H1 (cell line): ENCODE measurements at regions not wholly inside any gene's neighbourhood (a gene's known extent, or its start where the extent isn't known, plus 50 kb on each side); places are given as distances from the start of the nearest gene placed in this dataset.

ENCODE experiments used
- CTCF ChIA-PET: fragments of 300-600 bp; sonication (Branson Sonifier 250); formaldehyde crosslinking; loops from one replicate; lab custom pipeline; 2021; ENCODE audit not compliant: partially characterized antibody; lab: Charles Lee
- POLR2A ChIA-PET: fragments of 300-600 bp; sonication (Branson Sonifier 250); formaldehyde crosslinking; loops from one replicate; lab custom pipeline; 2021; ENCODE audit warnings: inconsistent platforms; ENCODE audit not compliant: partially characterized antibody; lab: Charles Lee
- DNase-seq, 2 experiments: peaks; one replicate each; pipeline versions ENCODE4 v3.0.0 to v3.0.0-alpha.2; 2010 to 2022; ENCODE audit warnings: low spot score in 2 of 2, low read depth in 1 of 2, mixed read lengths in 1 of 2
- FAIRE-seq: peaks from 2 replicates; lab custom pipeline; 2011; peaks lifted over from hg19 to GRCh38; lab: Jason Lieb, UNC
- H2AFZ ChIP-seq: 2 replicates; pipeline ENCODE4 v1.8.1; 2012; ENCODE audit warnings: low read length, inconsistent platforms
- H2AK5ac ChIP-seq: 2 replicates; pipeline ENCODE4 v1.6.1; 2013; ENCODE audit warnings: low read depth, low read length
- H2BK120ac ChIP-seq: replicated peaks from 2 replicates; pipeline ENCODE3; 2013; ENCODE audit warnings: low read depth, low read length, inconsistent platforms
- H2BK12ac ChIP-seq: 2 replicates; pipeline ENCODE4 v1.6.1; 2013; ENCODE audit warnings: low read depth, low read length
- H2BK15ac ChIP-seq: 2 replicates; pipeline ENCODE4 v1.6.1; 2013; ENCODE audit warnings: low read length
- H2BK20ac ChIP-seq: 2 replicates; pipeline ENCODE4 v1.6.1; 2013; ENCODE audit warnings: low read length
- H2BK5ac ChIP-seq: 2 replicates; pipeline ENCODE4 v1.6.1; 2013; ENCODE audit warnings: low read depth, low read length
- H3K14ac ChIP-seq: 2 replicates; pipeline ENCODE4 v1.6.1; 2013; ENCODE audit warnings: inconsistent platforms; ENCODE audit not compliant: insufficient read length
- H3K18ac ChIP-seq: 2 replicates; pipeline ENCODE4 v1.6.1; 2013; ENCODE audit warnings: low read length; ENCODE audit errors: extremely low read depth
- H3K23ac ChIP-seq: 2 replicates; pipeline ENCODE4 v1.6.1; 2013; ENCODE audit warnings: inconsistent platforms; ENCODE audit not compliant: insufficient read length
- H3K23me2 ChIP-seq: 2 replicates; pipeline ENCODE4 v1.6.1; 2013; ENCODE audit warnings: low read depth, low read length
- H3K27ac ChIP-seq: 2 replicates; pipeline ENCODE4 v1.6.1; 2011; ENCODE audit warnings: low read depth, low read length, inconsistent platforms
- H3K27me3 ChIP-seq, 4 experiments: replicated peaks in 1 of 4; 1 replicate in 1 of 4; 2 replicates in 3 of 4; pipeline versions ENCODE4 v1.6.1 to v1.8.1; 2011 to 2013; ENCODE audit warnings: low read length in 3 of 4, mild to moderate bottlenecking in 3 of 4, inconsistent platforms in 2 of 4, mixed read lengths in 2 of 4, moderate library complexity in 1 of 4; ENCODE audit not compliant: control insufficient read depth in 3 of 4, insufficient read depth in 3 of 4; ENCODE audit errors: extremely low read depth in 1 of 4
- H3K36me3 ChIP-seq, 4 experiments: 2 replicates each; pipeline versions ENCODE4 v1.6.1 to v1.8.1; 2011 to 2013; ENCODE audit warnings: mild to moderate bottlenecking in 4 of 4, low read length in 3 of 4, moderate library complexity in 2 of 4, control low read depth in 1 of 4, inconsistent platforms in 1 of 4; ENCODE audit not compliant: insufficient read depth in 4 of 4, control insufficient read depth in 2 of 4
- H3K4ac ChIP-seq: replicated peaks from 2 replicates; pipeline ENCODE3; 2013; ENCODE audit warnings: low read length, low read depth, mixed read lengths, inconsistent platforms; ENCODE audit not compliant: insufficient read length
- H3K4me1 ChIP-seq, 4 experiments: replicated peaks in 1 of 4; 1 replicate in 1 of 4; 2 replicates in 3 of 4; pipeline versions ENCODE4 v1.6.1 to v1.8.1; 2011 to 2013; ENCODE audit warnings: low read length in 3 of 4, inconsistent platforms in 2 of 4, mixed read lengths in 1 of 4; ENCODE audit not compliant: insufficient read depth in 4 of 4, control insufficient read depth in 3 of 4
- H3K4me2 ChIP-seq, 2 experiments: 2 replicates each; pipeline versions ENCODE4 v1.6.1 to v1.8.1; 2011 to 2013; ENCODE audit warnings: low read depth in 2 of 2, low read length in 2 of 2, control low read depth in 1 of 2, inconsistent platforms in 1 of 2, mild to moderate bottlenecking in 1 of 2; ENCODE audit not compliant: insufficient read depth in 1 of 2
- H3K4me3 ChIP-seq, 4 experiments: fragments of 200-600, 300-600 bp in 1 of 4; sonication (generic), shearing (Covaris generic), sonication (Bioruptor Twin) in 1 of 4; 2 replicates each; pipeline versions ENCODE4 v1.5.1 to v1.8.1; 2011 to 2016; ENCODE audit warnings: low read length in 4 of 4, low read depth in 3 of 4, control low read depth in 2 of 4, inconsistent platforms in 2 of 4, mild to moderate bottlenecking in 2 of 4, mixed read lengths in 1 of 4, moderate library complexity in 1 of 4; ENCODE audit not compliant: insufficient read depth in 2 of 4; ENCODE audit errors: extremely low read depth in 1 of 4
- H3K56ac ChIP-seq: replicated peaks from 2 replicates; pipeline ENCODE3; 2013; ENCODE audit warnings: low read depth, mild to moderate bottlenecking, mixed read lengths, low read length, inconsistent platforms; ENCODE audit not compliant: insufficient read length
- H3K79me1 ChIP-seq: 2 replicates; pipeline ENCODE4 v1.6.1; 2013; ENCODE audit warnings: low read depth, low read length, control low read depth
- H3K79me2 ChIP-seq, 2 experiments: 2 replicates each; pipeline versions ENCODE4 v1.6.1 to v1.8.1; 2012 to 2013; ENCODE audit warnings: low read length in 2 of 2, mild to moderate bottlenecking in 2 of 2, inconsistent platforms in 1 of 2; ENCODE audit not compliant: insufficient read depth in 2 of 2, control insufficient read depth in 1 of 2
- H3K9ac ChIP-seq, 4 experiments: replicated peaks in 1 of 4; 1 replicate in 1 of 4; 2 replicates in 3 of 4; pipeline versions ENCODE4 v1.6.1 to v1.8.1; 2011 to 2013; ENCODE audit warnings: low read depth in 3 of 4, low read length in 3 of 4, control low read depth in 2 of 4, mild to moderate bottlenecking in 2 of 4, moderate library complexity in 2 of 4, inconsistent platforms in 1 of 4; ENCODE audit errors: extremely low read depth in 1 of 4
- H3K9me3 ChIP-seq, 2 experiments: 2 replicates each; pipeline versions ENCODE4 v1.6.1 to v1.8.1; 2012 to 2013; ENCODE audit warnings: mild to moderate bottlenecking in 2 of 2, moderate library complexity in 2 of 2, control low read depth in 1 of 2, inconsistent platforms in 1 of 2, low read depth in 1 of 2, low read length in 1 of 2, mixed read lengths in 1 of 2; ENCODE audit not compliant: insufficient read depth in 2 of 2
- H4K20me1 ChIP-seq, 2 experiments: replicated peaks in 1 of 2; 2 replicates each; pipeline versions ENCODE3 to v1.8.1; 2011 to 2013; ENCODE audit warnings: inconsistent platforms in 2 of 2, low read length in 2 of 2, mild to moderate bottlenecking in 1 of 2; ENCODE audit not compliant: insufficient read depth in 2 of 2, control insufficient read depth in 1 of 2
- H4K5ac ChIP-seq: 2 replicates; pipeline ENCODE4 v1.6.1; 2013; ENCODE audit warnings: low read length, low read depth, mixed read lengths, inconsistent platforms; ENCODE audit not compliant: insufficient read length
- H4K8ac ChIP-seq: 2 replicates; pipeline ENCODE4 v1.8.0; 2013; ENCODE audit warnings: mild to moderate bottlenecking, moderate library complexity, low read length, inconsistent platforms; ENCODE audit not compliant: insufficient read depth; ENCODE audit errors: extremely low read depth
- H4K91ac ChIP-seq: replicated peaks from 2 replicates; pipeline ENCODE3; 2013; ENCODE audit warnings: low read length, mixed read lengths, inconsistent platforms; ENCODE audit not compliant: insufficient read length
- CTBP2 ChIP-seq: IDR thresholded peaks from 2 replicates; pipeline ENCODE4 v1.7.0; 2011; ENCODE audit warnings: borderline replicate concordance, mild to moderate bottlenecking, moderate library complexity, mixed read lengths, low read length; ENCODE audit not compliant: insufficient read depth, insufficient read length
- CTCF ChIP-seq, 3 experiments: IDR thresholded peaks; 1 replicate in 2 of 3; 2 replicates in 1 of 3; pipeline versions ENCODE4 v1.5.1 to v1.6.1; 2011; ENCODE audit warnings: low read length in 3 of 3, mild to moderate bottlenecking in 3 of 3, inconsistent platforms in 2 of 3, low read depth in 1 of 3, moderate library complexity in 1 of 3; ENCODE audit not compliant: insufficient read depth in 1 of 3; ENCODE audit errors: control extremely low read depth in 1 of 3
- EZH2 ChIP-seq: fragments of 200-600 bp; sonication (generic); IDR thresholded peaks from 2 replicates; pipeline ENCODE4 v1.7.1; 2012; ENCODE audit warnings: low read depth, mild to moderate bottlenecking, moderate library complexity, low read length, inconsistent platforms; ENCODE audit not compliant: severe bottlenecking
- HDAC6 ChIP-seq: IDR thresholded peaks from one replicate; pipeline ENCODE4 v1.7.1; 2012; ENCODE audit warnings: low read depth, mild to moderate bottlenecking, inconsistent platforms, low read length, moderate library complexity
- JUN ChIP-seq: IDR thresholded peaks from 2 replicates; pipeline ENCODE4 v1.6.1; 2011; ENCODE audit warnings: low read depth, mild to moderate bottlenecking, improper control_type of control experiment, low read length
- JUND ChIP-seq: IDR thresholded peaks from 2 replicates; pipeline ENCODE4 v1.6.1; 2011; ENCODE audit warnings: mild to moderate bottlenecking, improper control_type of control experiment, low read length
- KDM1A ChIP-seq: fragments of 200-600, 300-600 bp; sonication (generic); IDR thresholded peaks from 2 replicates; pipeline ENCODE4 v1.7.1; 2016; ENCODE audit warnings: mild to moderate bottlenecking, low read length, borderline replicate concordance
- TAF1 ChIP-seq: IDR thresholded peaks from 2 replicates; pipeline ENCODE4 v1.6.1; 2011; ENCODE audit warnings: mild to moderate bottlenecking, low read depth, low read length
- USF2 ChIP-seq: IDR thresholded peaks from 2 replicates; pipeline ENCODE4 v1.6.1; 2011; ENCODE audit warnings: low read length, improper control_type of control experiment
- WGBS, 2 experiments: shearing (Covaris generic) in 1 of 2; methylation state at CpG; one replicate each; pipeline versions ENCODE4 v1.1.6 to v1.1.7; 2013 to 2015; ENCODE audit warnings: low lambda C conversion rate in 2 of 2, mixed read lengths in 2 of 2, inconsistent platforms in 1 of 2, low coverage in 1 of 2, missing lambda C conversion rate in 1 of 2; ENCODE audit not compliant: insufficient replicate concordance in 2 of 2, insufficient coverage in 1 of 2, insufficient read length in 1 of 2; ENCODE audit errors: extremely low coverage in 1 of 2, missing lambda C conversion rate in 1 of 2; 5-methylcytosine and 5-hydroxymethylcytosine counted together

GRCh38 chr5:168014433-168015123, 276.9 kb upstream of the WWC1 start:
- WGBS, 2 experiments: 96% methylated on average over 5 of the region's 5 CpGs; no CpG with 5 or more reads in 1 of the 2 experiments
- no peaks in the 10 kb centered on the region for H3K79me1 ChIP-seq
- H4K5ac ChIP-seq: no peak overlapping the region
- no peak overlapping the region; the same call in 1 of the 2 replicates for H4K8ac ChIP-seq
- FAIRE-seq (no peak), DNase-seq (no peak)
- H3K4me1 ChIP-seq: no peaks in the 10 kb centered on the region
- H3K4ac ChIP-seq: no peak overlapping the region
- no peak overlapping the region for H2AFZ ChIP-seq
- H2BK20ac ChIP-seq: no peak overlapping the region
- H4K91ac ChIP-seq: no peak overlapping the region
- H2BK12ac ChIP-seq: no peak overlapping the region
- H3K23me2 ChIP-seq: no peaks in the 10 kb centered on the region; the same call in 1 of the 2 replicates
- H2BK5ac ChIP-seq: no peak overlapping the region
- H3K14ac ChIP-seq: no peak overlapping the region
- no peaks in the 10 kb centered on the region for H4K20me1 ChIP-seq
- no peaks in the 10 kb centered on the region for H3K9me3 ChIP-seq
- no peaks in the 10 kb centered on the region for H3K79me2 ChIP-seq
- H3K36me3 ChIP-seq: no peaks in the 10 kb centered on the region
- H3K18ac ChIP-seq: no peak overlapping the region
- H3K23ac ChIP-seq: no peak overlapping the region
- no peak overlapping the region for H2AK5ac ChIP-seq
- no peak overlapping the region for H2BK120ac ChIP-seq
- H3K56ac ChIP-seq: no peak overlapping the region
- H3K4me2 ChIP-seq: no peak overlapping the region
- H3K9ac ChIP-seq: no peak overlapping the region
- CTCF ChIA-PET: interaction anchor here (0.5 to 1.6 kb wide), 7 partner anchors 9 to 427 kb away, joined by 3 to 4 read pairs (median 3); no protein-coding TSS in a partner anchor
- POLR2A ChIA-PET: interaction anchor here (1.3 kb wide), 1 partner anchor 17 kb away, joined by 3 read pairs; no protein-coding TSS in a partner anchor
- no peak overlapping the region for H2BK15ac ChIP-seq
- H3K4me3 ChIP-seq: no peak overlapping the region
- no peak overlapping the region for H3K27ac ChIP-seq
- no peaks in the 10 kb centered on the region for H3K27me3 ChIP-seq
- no peak for TF ChIP-seq USF2
- no peak for TF ChIP-seq JUND
- TF ChIP-seq HDAC6: no peak
- TF ChIP-seq TAF1: no peak
- TF ChIP-seq EZH2: no peak
- TF ChIP-seq CTBP2: no peak
- no peak for TF ChIP-seq CTCF (IDR thresholded peaks at IDR 0.05; ENCODE audit: control extremely low read depth in 1 of 3, insufficient read depth in 1 of 3, low read depth in 1 of 3, low read length in 3 of 3)
- TF ChIP-seq KDM1A: no peak
- no peak for TF ChIP-seq JUN
